ENCODE measurements at regions not wholly inside any gene's neighbourhood (a gene's known extent, or its start where the extent isn't known, plus 50 kb on each side); places are given as distances from the start of the nearest gene placed in this dataset.

DNA sequence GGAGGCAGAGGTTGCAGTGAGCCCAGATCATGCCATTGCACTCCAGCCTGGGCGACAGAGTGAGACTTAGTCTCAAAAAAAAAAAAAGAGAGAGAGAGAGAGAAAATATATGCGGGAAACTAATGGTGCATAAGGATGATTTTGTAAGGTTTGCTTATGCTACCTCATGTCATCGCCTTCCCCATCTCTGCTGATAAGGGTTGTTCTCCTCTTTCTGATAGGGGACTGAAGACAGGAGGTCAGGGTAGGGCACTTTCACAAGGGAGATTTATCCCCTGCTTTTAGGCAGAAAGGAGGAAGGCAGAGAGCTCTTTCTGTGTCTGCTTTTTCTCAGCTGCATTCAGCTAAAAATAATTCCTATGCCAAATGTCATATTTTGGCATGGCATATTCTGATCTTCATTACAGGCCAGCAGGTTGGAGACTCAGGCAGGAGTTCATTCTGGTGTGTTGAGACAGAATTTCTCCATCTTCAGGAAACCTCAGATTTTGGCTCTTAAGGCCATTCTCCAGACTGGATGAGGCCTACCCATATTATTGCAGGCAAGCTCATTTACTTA lies 220.2 kb downstream of the AUH start:
- no peak for TF ChIP-seq EZH2 (IDR thresholded peaks at IDR 0.05)
- TF ChIP-seq FOXP2 (optimal IDR thresholded peaks at IDR 0.05; ENCODE audit: control extremely low read depth, extremely low read length, insufficient read depth), result no peak
- Histone ChIP-seq H3K36me3 (ENCODE audit: insufficient read depth, low read length) (no peaks in the 10 kb centered on the region), H3K4me3 (no peak overlapping the region), H3K9me3 (ENCODE audit: low read depth, low read length) (no peaks in the 10 kb centered on the region), H3K9ac (ENCODE audit: insufficient read length) (no peak overlapping the region), H3K27ac (no peak overlapping the region)
- DNase-seq (ENCODE audit: low read depth, low spot score), result no peak

DNA sequence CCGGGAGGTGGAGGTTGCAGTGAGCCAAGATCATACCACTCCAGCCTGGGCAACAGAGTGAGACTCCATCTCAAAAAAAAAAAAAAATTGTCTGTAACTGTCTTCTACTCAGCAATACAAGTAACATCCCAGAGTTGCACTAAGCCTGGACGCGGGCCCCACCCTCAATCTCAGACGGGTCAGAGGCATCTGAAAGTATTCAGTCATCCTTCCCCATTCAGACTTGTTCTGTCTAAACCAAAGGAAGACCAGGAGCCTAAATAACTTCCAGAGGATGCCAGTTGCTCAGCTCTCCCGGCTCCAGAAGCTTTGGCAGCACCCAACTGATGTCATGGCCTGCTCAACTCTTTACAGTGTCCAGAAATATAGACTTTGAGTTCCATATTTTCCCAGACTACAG lies 218.6 kb downstream of the AUH start:
- Histone ChIP-seq H3K27ac (no peak overlapping the region), H3K36me3 (ENCODE audit: insufficient read depth, low read length) (no peaks in the 10 kb centered on the region), H3K9ac (ENCODE audit: insufficient read length) (no peak overlapping the region), H3K9me3 (ENCODE audit: low read depth, low read length) (no peaks in the 10 kb centered on the region), H3K4me3 (no peak overlapping the region)
- DNase-seq (ENCODE audit: low read depth, low spot score), result no peak
- TF ChIP-seq FOXP2 (optimal IDR thresholded peaks at IDR 0.05; ENCODE audit: control extremely low read depth, extremely low read length, insufficient read depth), result no peak
- no peak for TF ChIP-seq EZH2 (IDR thresholded peaks at IDR 0.05)
- no peak for TF ChIP-seq POLR2AphosphoS5 (IDR thresholded peaks at IDR 0.05; ENCODE audit: borderline replicate concordance, low read depth, low read length)

DNA sequence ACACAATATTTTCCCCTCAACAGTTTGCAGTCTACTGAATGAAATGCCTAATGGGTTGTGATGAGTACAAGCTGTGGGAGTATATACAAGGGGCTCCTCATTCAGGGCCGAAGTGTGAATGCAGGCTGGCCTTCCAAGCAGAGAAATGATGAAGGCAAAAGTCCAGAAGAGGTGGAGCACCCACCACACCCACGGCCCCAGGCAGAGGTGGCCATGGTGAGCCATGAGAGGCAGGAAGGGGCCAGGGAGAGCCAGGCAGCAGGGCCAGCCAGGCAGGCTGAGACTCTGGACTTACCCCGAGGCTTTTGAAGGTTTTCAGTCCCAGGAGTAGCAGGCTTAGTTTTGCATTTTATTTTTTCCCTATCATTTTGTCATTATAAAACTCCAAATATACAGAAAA lies 218.1 kb downstream of the AUH start:
- H3K9me3 ChIP-seq (ENCODE audit: low read depth, low read length), result no peaks in the 10 kb centered on the region
- no peaks in the 10 kb centered on the region for H3K36me3 ChIP-seq (ENCODE audit: insufficient read depth, low read length)
- H3K9ac ChIP-seq (ENCODE audit: insufficient read length), result no peak overlapping the region
- DNase-seq (ENCODE audit: low read depth, low spot score), result no peak
- H3K27ac ChIP-seq, result no peak overlapping the region
- no peak overlapping the region for H3K4me3 ChIP-seq
- TF ChIP-seq FOXP2 (optimal IDR thresholded peaks at IDR 0.05; ENCODE audit: control extremely low read depth, extremely low read length, insufficient read depth) (no peak), POLR2AphosphoS5 (IDR thresholded peaks at IDR 0.05; ENCODE audit: borderline replicate concordance, low read depth, low read length) (no peak), EZH2 (IDR thresholded peaks at IDR 0.05) (no peak)

- no peak for DNase-seq (ENCODE audit: low read depth, low spot score)
- Histone ChIP-seq H3K36me3 (ENCODE audit: insufficient read depth, low read length) (no peaks in the 10 kb centered on the region), H3K9me3 (ENCODE audit: low read depth, low read length) (no peaks in the 10 kb centered on the region), H3K9ac (ENCODE audit: insufficient read length) (no peak overlapping the region), H3K27ac (no peak overlapping the region), H3K4me3 (no peak overlapping the region)
- no peak for TF ChIP-seq EZH2 (IDR thresholded peaks at IDR 0.05)
- no peak for TF ChIP-seq FOXP2 (optimal IDR thresholded peaks at IDR 0.05; ENCODE audit: control extremely low read depth, extremely low read length, insufficient read depth)
- no peak for TF ChIP-seq POLR2AphosphoS5 (IDR thresholded peaks at IDR 0.05; ENCODE audit: borderline replicate concordance, low read depth, low read length)
Measured at GRCh38 chr9:91144769-91145168, 216.9 kb downstream of the AUH start.

DNA sequence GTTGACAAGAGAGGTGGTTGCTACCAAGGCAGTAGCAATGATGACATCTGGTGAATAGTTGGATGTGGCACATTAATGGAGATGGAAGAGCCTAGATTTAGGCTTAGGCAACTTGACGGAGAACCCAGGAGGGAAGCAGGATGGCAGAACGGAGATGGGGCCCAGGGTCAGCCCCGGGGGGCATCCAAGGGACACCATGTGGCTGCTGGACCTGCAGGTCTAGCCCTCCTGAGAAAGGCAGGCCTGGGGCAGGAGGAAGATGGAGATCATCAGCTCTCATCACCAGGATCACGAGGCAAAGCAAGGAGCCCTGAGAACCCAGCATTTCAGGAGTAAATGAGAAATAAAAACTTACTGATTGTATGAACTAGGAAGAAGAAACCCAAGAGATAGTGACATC lies 216.2 kb downstream of the AUH start:
- Histone ChIP-seq H3K9me3 (ENCODE audit: low read depth, low read length) (no peaks in the 10 kb centered on the region), H3K27ac (no peak overlapping the region), H3K9ac (ENCODE audit: insufficient read length) (no peak overlapping the region), H3K4me3 (no peak overlapping the region), H3K36me3 (ENCODE audit: insufficient read depth, low read length) (no peaks in the 10 kb centered on the region)
- no peak for DNase-seq (ENCODE audit: low read depth, low spot score)
- no peak for TF ChIP-seq EZH2 (IDR thresholded peaks at IDR 0.05)
- TF ChIP-seq POLR2AphosphoS5 (IDR thresholded peaks at IDR 0.05; ENCODE audit: borderline replicate concordance, low read depth, low read length), result no peak
- TF ChIP-seq FOXP2 (optimal IDR thresholded peaks at IDR 0.05; ENCODE audit: control extremely low read depth, extremely low read length, insufficient read depth), result no peak

DNA sequence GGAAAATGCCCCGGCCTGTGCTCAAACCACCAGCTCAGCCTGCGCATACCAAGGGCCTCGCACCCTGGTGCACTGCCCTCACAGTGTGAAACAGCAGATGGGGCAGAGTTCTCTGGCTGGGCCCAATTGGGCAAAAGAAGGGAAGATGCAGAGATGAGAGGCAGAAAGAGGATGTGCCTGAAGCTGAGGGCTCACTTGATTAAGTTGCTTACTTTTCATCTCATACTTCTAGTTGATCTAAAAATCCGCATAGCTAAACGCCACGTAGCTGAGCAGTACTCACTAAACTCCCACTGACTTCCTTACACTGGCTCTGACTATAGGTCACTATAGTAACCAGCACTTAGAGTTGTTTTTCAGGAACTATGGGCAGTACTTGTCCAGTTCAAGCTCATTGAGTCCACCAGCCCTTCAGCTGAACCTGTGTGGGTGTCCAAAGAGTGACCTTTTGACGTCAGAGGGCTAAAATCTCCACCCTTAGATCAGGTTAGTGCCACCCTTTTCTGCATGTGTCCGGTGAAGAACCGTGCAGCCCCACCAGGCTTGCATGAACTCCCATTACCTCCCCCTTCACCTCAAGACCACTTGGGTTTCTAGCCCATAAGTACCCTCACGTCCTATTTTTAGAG lies 215.2 kb downstream of the AUH start:
- Histone ChIP-seq H3K4me3 (no peak overlapping the region), H3K9ac (ENCODE audit: insufficient read length) (no peak overlapping the region), H3K36me3 (ENCODE audit: insufficient read depth, low read length) (no peaks in the 10 kb centered on the region), H3K27ac (no peak overlapping the region), H3K9me3 (ENCODE audit: low read depth, low read length) (no peaks in the 10 kb centered on the region)
- DNase-seq (ENCODE audit: low read depth, low spot score), result no peak
- TF ChIP-seq FOXP2 (optimal IDR thresholded peaks at IDR 0.05; ENCODE audit: control extremely low read depth, extremely low read length, insufficient read depth) (no peak), POLR2AphosphoS5 (IDR thresholded peaks at IDR 0.05; ENCODE audit: borderline replicate concordance, low read depth, low read length) (no peak), EZH2 (IDR thresholded peaks at IDR 0.05) (no peak)

DNA sequence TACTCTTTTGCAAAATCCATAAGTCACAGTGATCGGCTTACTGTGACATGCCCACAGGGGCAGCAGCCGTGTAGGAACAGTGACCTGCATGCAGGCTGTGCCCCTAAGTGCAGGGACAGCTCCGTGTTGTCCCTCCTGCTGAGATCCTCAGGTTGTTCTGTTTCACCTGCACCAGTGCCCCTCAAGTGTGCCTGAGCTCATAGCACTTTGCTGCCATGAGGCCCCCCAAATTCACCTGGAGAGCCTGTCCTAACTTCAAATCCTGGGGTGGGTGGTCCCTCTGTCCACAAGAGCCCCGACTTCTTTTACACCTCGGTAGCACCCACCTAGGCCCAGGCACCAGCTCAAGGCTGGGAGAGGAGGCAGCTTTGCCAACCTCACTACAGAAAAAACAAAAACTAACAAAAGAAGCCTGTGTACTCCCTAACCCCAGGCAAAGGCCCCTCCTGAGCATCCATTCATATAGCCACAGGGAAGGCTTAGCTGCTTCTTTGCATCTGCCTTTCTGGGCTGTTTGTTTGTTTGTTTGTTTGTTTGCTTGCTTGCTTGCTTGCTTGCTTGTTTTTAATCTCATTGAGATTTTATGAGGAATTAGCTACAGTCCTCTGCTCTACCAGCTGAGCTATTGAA lies 214.5 kb downstream of the AUH start:
- no peak overlapping the region for H3K4me3 ChIP-seq
- no peak for DNase-seq (ENCODE audit: low read depth, low spot score)
- no peak for TF ChIP-seq POLR2AphosphoS5 (IDR thresholded peaks at IDR 0.05; ENCODE audit: borderline replicate concordance, low read depth, low read length)
- no peak for TF ChIP-seq FOXP2 (optimal IDR thresholded peaks at IDR 0.05; ENCODE audit: control extremely low read depth, extremely low read length, insufficient read depth)
- no peak for TF ChIP-seq EZH2 (IDR thresholded peaks at IDR 0.05)
- no peaks in the 10 kb centered on the region for H3K36me3 ChIP-seq (ENCODE audit: insufficient read depth, low read length)
- H3K9ac ChIP-seq (ENCODE audit: insufficient read length), result no peak overlapping the region
- H3K9me3 ChIP-seq (ENCODE audit: low read depth, low read length), result no peaks in the 10 kb centered on the region
- H3K27ac ChIP-seq, result no peak overlapping the region

GRCh38 chr9:91148306-91148705 lies 213.4 kb downstream of the AUH start:
- no peak for TF ChIP-seq FOXP2 (optimal IDR thresholded peaks at IDR 0.05; ENCODE audit: control extremely low read depth, extremely low read length, insufficient read depth)
- no peak for TF ChIP-seq EZH2 (IDR thresholded peaks at IDR 0.05)
- no peak for TF ChIP-seq POLR2AphosphoS5 (IDR thresholded peaks at IDR 0.05; ENCODE audit: borderline replicate concordance, low read depth, low read length)
- Histone ChIP-seq H3K36me3 (ENCODE audit: insufficient read depth, low read length) (no peaks in the 10 kb centered on the region), H3K9me3 (ENCODE audit: low read depth, low read length) (no peaks in the 10 kb centered on the region), H3K4me3 (no peak overlapping the region), H3K9ac (ENCODE audit: insufficient read length) (no peak overlapping the region), H3K27ac (no peak overlapping the region)
- DNase-seq (ENCODE audit: low read depth, low spot score), result no peak
